K562 (cell line): ENCODE measurements at regions not wholly inside any gene's neighbourhood (a gene's known extent, or its start where the extent isn't known, plus 50 kb on each side); places are given as distances from the start of the nearest gene placed in this dataset.

Source experiments
- ATAC-seq: fragments of 200-7000 bp; cut with Tn5 transposase; 3 replicates; pipeline ENCODE4 v1.9.1; 2020; ENCODE audit warnings: moderate library complexity
- BruUV-seq: library from RNA; stranded (reverse); fragments of 400-500 nt; replicated peaks from 2 replicates; lab custom pipeline; 2021; lab: Mats Ljungman, UMichigan
- CTCF ChIA-PET: fragments of 300-600 bp; formaldehyde crosslinking; extraction: SDS; loops from one replicate; lab custom pipeline; 2021; ENCODE audit warnings: low intra/inter-chr PET ratio; lab: Yijun Ruan, JAX
- POLR2A ChIA-PET: fragments of 300-600, 350-650 bp; sonication (Branson Sonifier 250); formaldehyde crosslinking; extraction: SDS; loops from one replicate; lab custom pipeline; 2021; ENCODE audit warnings: antibody characterized with exemption, inconsistent platforms; lab: Yijun Ruan, JAX
- DNase-seq, 4 experiments: peaks; one replicate each; pipeline versions ENCODE4 v3.0.0 to v3.0.0-alpha.2; 2011 to 2018; ENCODE audit warnings: low spot score in 3 of 4, mixed read lengths in 3 of 4; ENCODE audit errors: extremely low read depth in 1 of 4
- FAIRE-seq: peaks from 2 replicates; lab custom pipeline; 2011; peaks lifted over from hg19 to GRCh38; lab: Jason Lieb, UNC
- H2AFZ ChIP-seq: 2 replicates; pipeline ENCODE4 v1.6.0; 2011; ENCODE audit warnings: low read depth, low read length, control low read depth, inconsistent platforms
- H3K27ac ChIP-seq: fragments of 200-600 bp; 3 replicates; pipeline ENCODE4 v1.8.0; 2011; ENCODE audit warnings: low read depth, mild to moderate bottlenecking, control low read depth, inconsistent platforms, low read length, moderate library complexity, mixed read lengths; ENCODE audit errors: extremely low read depth
- H3K27me3 ChIP-seq, 2 experiments: fragments of 300-600 bp in 1 of 2; 2 replicates in 1 of 2; 3 replicates in 1 of 2; pipeline versions ENCODE4 v1.6.0 to v1.8.0; 2011; ENCODE audit warnings: inconsistent platforms in 2 of 2, low read length in 2 of 2, mild to moderate bottlenecking in 1 of 2, mixed read lengths in 1 of 2, moderate library complexity in 1 of 2; ENCODE audit not compliant: control insufficient read depth in 2 of 2, insufficient read depth in 2 of 2
- H3K36me3 ChIP-seq: fragments of 300-600 bp; 3 replicates; pipeline ENCODE4 v1.8.0; 2011; ENCODE audit warnings: mild to moderate bottlenecking, low read length, inconsistent platforms; ENCODE audit not compliant: control insufficient read depth, insufficient read depth
- H3K4me1 ChIP-seq, 2 experiments: fragments of 200-600 bp in 1 of 2; replicated peaks in 1 of 2; 2 replicates in 1 of 2; 3 replicates in 1 of 2; pipeline versions ENCODE4 v1.5.1 to v1.8.0; 2011; ENCODE audit warnings: inconsistent platforms in 2 of 2, low read length in 2 of 2, mild to moderate bottlenecking in 1 of 2, mixed read lengths in 1 of 2, moderate library complexity in 1 of 2; ENCODE audit not compliant: control insufficient read depth in 2 of 2, insufficient read depth in 2 of 2
- H3K4me2 ChIP-seq: 2 replicates; pipeline ENCODE4 v1.6.1; 2011; ENCODE audit warnings: low read length, control low read depth, inconsistent platforms, mixed read lengths; ENCODE audit not compliant: insufficient read depth
- H3K4me3 ChIP-seq: fragments of 200-600 bp; sonication (generic), shearing (Covaris generic); 2 replicates; pipeline ENCODE4 v1.5.1; 2016; ENCODE audit warnings: control low read depth, inconsistent platforms
- H3K79me2 ChIP-seq: fragments of 200-600 bp; 3 replicates; pipeline ENCODE4 v1.8.0; 2011; ENCODE audit warnings: low read length, inconsistent platforms; ENCODE audit not compliant: control insufficient read depth, insufficient read depth
- H3K9ac ChIP-seq, 2 experiments: 2 replicates each; pipeline versions ENCODE4 v1.6.0 to v1.6.1; 2011; ENCODE audit warnings: low read depth in 2 of 2, low read length in 2 of 2, control low read depth in 1 of 2, inconsistent platforms in 1 of 2, mild to moderate bottlenecking in 1 of 2, mixed read lengths in 1 of 2; ENCODE audit not compliant: insufficient read depth in 1 of 2
- H3K9me1 ChIP-seq: one replicate; pipeline ENCODE4 v1.6.0; 2011; ENCODE audit warnings: inconsistent platforms, mild to moderate bottlenecking, low read length, moderate library complexity; ENCODE audit not compliant: control insufficient read depth, insufficient read depth
- H3K9me3 ChIP-seq: replicated peaks from 2 replicates; pipeline ENCODE4 v1.5.1; 2011; ENCODE audit warnings: low read depth, low read length, inconsistent platforms; ENCODE audit not compliant: control insufficient read depth, insufficient read depth
- H4K20me1 ChIP-seq: replicated peaks from 2 replicates; pipeline ENCODE4 v1.6.1; 2011; ENCODE audit warnings: low read length, inconsistent platforms, mixed read lengths; ENCODE audit not compliant: control insufficient read depth, insufficient read depth
- ARID2 ChIP-seq: fragments of 450-650 bp; IDR thresholded peaks from 2 replicates; pipeline ENCODE4 v1.6.1; 2017; ENCODE audit warnings: antibody characterized with exemption, mild to moderate bottlenecking
- CHD4 ChIP-seq: fragments of 200-600 bp; sonication (generic); IDR thresholded peaks from 3 replicates; pipeline ENCODE4 v1.6.1; 2012; ENCODE audit warnings: low read depth, mild to moderate bottlenecking, mixed read lengths, low read length, inconsistent platforms; ENCODE audit not compliant: insufficient read depth, insufficient replicate concordance, poor library complexity, severe bottlenecking
- FOXA3 ChIP-seq, 2 experiments: fragments of 450-650 bp in 1 of 2; sonication (generic) in 1 of 2; formaldehyde crosslinking; IDR thresholded peaks in 1 of 2; conservative IDR thresholded peaks in 1 of 2; 2 replicates each; pipeline versions ENCODE4 v1.4.0 to v1.8.0; 2020 to 2022; ENCODE audit warnings: mild to moderate bottlenecking in 2 of 2, missing genetic modification reagents in 1 of 2
- HOMEZ ChIP-seq: fragments of 250-450 bp; sonication (Bioruptor Pico); IDR thresholded peaks from 2 replicates; pipeline ENCODE4 v1.4.0; 2020; ENCODE audit warnings: mild to moderate bottlenecking, moderate library complexity
- NCOA6 ChIP-seq: fragments of 450-650 bp; IDR thresholded peaks from 2 replicates; pipeline ENCODE4 v1.6.1; 2017; ENCODE audit warnings: mild to moderate bottlenecking
- RBM15 ChIP-seq: fragments of 200-400 bp; formaldehyde crosslinking; IDR thresholded peaks from 2 replicates; pipeline ENCODE4 v1.6.1; 2018; ENCODE audit warnings: mild to moderate bottlenecking, low read length, moderate library complexity; ENCODE audit not compliant: insufficient read depth
- SP2 ChIP-seq: IDR thresholded peaks from 2 replicates; pipeline ENCODE4 v1.6.1; 2011; ENCODE audit warnings: mild to moderate bottlenecking, low read depth, low read length, moderate library complexity; ENCODE audit not compliant: poor library complexity, severe bottlenecking; ENCODE audit errors: extremely low read depth
- TCF3 ChIP-seq: sonication (generic); formaldehyde crosslinking; IDR thresholded peaks from 2 replicates; pipeline ENCODE4 v1.4.0; 2020; ENCODE audit warnings: mild to moderate bottlenecking, missing genetic modification reagents
- ZNF445 ChIP-seq: fragments of 250-450 bp; sonication (Bioruptor Pico); IDR thresholded peaks from 2 replicates; pipeline ENCODE4 v1.4.0; 2020; ENCODE audit warnings: low read depth, mild to moderate bottlenecking, moderate library complexity
- ZSCAN32 ChIP-seq: fragments of 450-650 bp; formaldehyde crosslinking; IDR thresholded peaks from 2 replicates; pipeline ENCODE4 v1.4.0; 2020; ENCODE audit warnings: mild to moderate bottlenecking, moderate library complexity
- WGBS: fragments of 100-300 bp; shearing (Covaris generic); methylation state at CpG from one replicate; pipeline ENCODE4 v1.1.6; 2016; ENCODE audit warnings: low coverage, mixed read lengths; ENCODE audit not compliant: insufficient coverage; ENCODE audit errors: missing lambda C conversion rate; 5-methylcytosine and 5-hydroxymethylcytosine counted together
- in situ Hi-C: fragments of 300-500 bp; cut with MboI; formaldehyde crosslinking; loops from 4 replicates; pipeline ENCODE4 v1.15.0; 2018; ENCODE audit warnings: inconsistent platforms, mixed read lengths
- intact Hi-C: fragments of 100-400 bp; cut with micrococcal nuclease; formaldehyde crosslinking; loops from 2 replicates; pipeline ENCODE4 v1.14.2; 2022
- TF ChIP-seq, protein P1 (sequence below): fragments of 450-650 bp; IDR thresholded peaks from 2 replicates; pipeline ENCODE4 v1.6.1; 2016; ENCODE audit warnings: antibody characterized with exemption
- TF ChIP-seq, protein P2 (sequence below): fragments of 250-450 bp; sonication (Bioruptor Pico); IDR thresholded peaks from 2 replicates; pipeline ENCODE4 v1.4.0; 2020; ENCODE audit warnings: mild to moderate bottlenecking

- in situ Hi-C loops, result no loop called here
- no peaks in the 10 kb centered on the region for H3K36me3 ChIP-seq
- CTCF ChIA-PET, result no interaction called here
- peaks cover 3% of the 10 kb centered on the region for H3K9me1 ChIP-seq
- H3K27me3 ChIP-seq, result peaks cover 0 to 18% of the 10 kb centered on the region in 2 experiments; a peak in 2 of 5 replicates
- no peaks in the 10 kb centered on the region for H3K9me3 ChIP-seq
- H2AFZ ChIP-seq, result no peak overlapping the region
- no peak overlapping the region for H3K4me2 ChIP-seq
- H3K4me1 ChIP-seq, result no peaks in the 10 kb centered on the region; a peak in 1 of 5 replicates
- H3K79me2 ChIP-seq, result no peaks in the 10 kb centered on the region
- no peak overlapping the region for H3K27ac ChIP-seq
- 4% methylated on average over 8 of the region's 9 CpGs for WGBS
- POLR2A ChIA-PET, result no interaction called here
- DNase-seq (no peak), ATAC-seq (no peak), FAIRE-seq (no peak)
- TF ChIP-seq FOXA3 (CRISPR knock-in tag; conservative IDR thresholded peaks at IDR 0.05 in 1 of 2, IDR thresholded peaks at IDR 0.05 in 1 of 2) (no peak), TCF3 (no peak)
- TF ChIP-seq, protein P1, sequence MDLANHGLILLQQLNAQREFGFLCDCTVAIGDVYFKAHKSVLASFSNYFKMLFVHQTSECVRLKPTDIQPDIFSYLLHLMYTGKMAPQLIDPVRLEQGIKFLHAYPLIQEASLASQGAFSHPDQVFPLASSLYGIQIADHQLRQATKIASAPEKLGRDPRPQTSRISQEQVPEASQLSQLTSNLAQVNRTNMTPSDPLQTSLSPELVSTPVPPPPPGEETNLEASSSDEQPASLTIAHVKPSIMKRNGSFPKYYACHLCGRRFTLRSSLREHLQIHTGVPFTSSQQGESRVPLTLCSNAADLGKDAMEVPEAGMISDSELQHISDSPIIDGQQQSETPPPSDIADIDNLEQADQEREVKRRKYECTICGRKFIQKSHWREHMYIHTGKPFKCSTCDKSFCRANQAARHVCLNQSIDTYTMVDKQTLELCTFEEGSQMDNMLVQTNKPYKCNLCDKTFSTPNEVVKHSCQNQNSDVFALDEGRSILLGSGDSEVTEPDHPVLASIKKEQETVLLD, result no peak
- no peak overlapping the region for H3K4me3 ChIP-seq
- no peaks in the 10 kb centered on the region for H4K20me1 ChIP-seq
- intact Hi-C loops, result no loop called here
- no peak overlapping the region for H3K9ac ChIP-seq
- no TSS peak for BruUV-seq
Observed at GRCh38 chr11:116567721-116568242, 205.0 kb downstream of the BUD13 start.

DNA sequence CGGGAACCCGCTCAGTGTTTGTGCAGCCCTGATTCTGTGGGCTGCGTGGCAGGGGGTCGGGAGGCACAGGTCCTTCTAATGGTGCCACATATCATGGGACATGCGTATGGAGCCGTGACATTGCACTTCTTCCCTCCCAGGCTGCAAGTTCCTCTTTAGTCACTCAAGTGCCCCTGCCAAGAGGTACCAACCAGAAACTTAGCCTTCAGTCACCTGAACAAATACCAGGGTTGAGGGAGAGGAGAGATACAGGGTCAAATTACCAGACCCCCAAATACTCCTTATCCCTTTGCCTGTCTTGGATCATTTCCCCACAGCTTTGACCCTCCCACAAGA, 209.1 kb downstream of the BUD13 start:
- DNase-seq (no peak), FAIRE-seq (no peak), ATAC-seq (no peak)
- Histone ChIP-seq H3K27me3 (peaks cover 0 to 22% of the 10 kb centered on the region in 2 experiments; a peak in 2 of 5 replicates), H3K9me1 (no peaks in the 10 kb centered on the region), H4K20me1 (peaks cover 5% of the 10 kb centered on the region; the same call in 1 of the 2 replicates), H3K4me1 (no peaks in the 10 kb centered on the region), H3K9me3 (no peaks in the 10 kb centered on the region), H3K4me3 (no peak overlapping the region), H2AFZ (no peak overlapping the region), H3K4me2 (no peak overlapping the region), H3K36me3 (no peaks in the 10 kb centered on the region), H3K27ac (no peak overlapping the region), H3K9ac (no peak overlapping the region), H3K79me2 (no peaks in the 10 kb centered on the region)
- ChIA-PET CTCF (no interaction called here), POLR2A (no interaction called here)
- in situ Hi-C loops (no loop called here), intact Hi-C loops (no loop called here)
- BruUV-seq, result no TSS peak
- 2% methylated on average over 6 of the region's 6 CpGs for WGBS
- TF ChIP-seq ZNF445, result no peak
- no peak for TF ChIP-seq HOMEZ (CRISPR knock-in tag)
- TF ChIP-seq ZSCAN32, result no peak
- no peak for TF ChIP-seq NCOA6
- no peak for TF ChIP-seq ARID2
- TF ChIP-seq, protein P2, sequence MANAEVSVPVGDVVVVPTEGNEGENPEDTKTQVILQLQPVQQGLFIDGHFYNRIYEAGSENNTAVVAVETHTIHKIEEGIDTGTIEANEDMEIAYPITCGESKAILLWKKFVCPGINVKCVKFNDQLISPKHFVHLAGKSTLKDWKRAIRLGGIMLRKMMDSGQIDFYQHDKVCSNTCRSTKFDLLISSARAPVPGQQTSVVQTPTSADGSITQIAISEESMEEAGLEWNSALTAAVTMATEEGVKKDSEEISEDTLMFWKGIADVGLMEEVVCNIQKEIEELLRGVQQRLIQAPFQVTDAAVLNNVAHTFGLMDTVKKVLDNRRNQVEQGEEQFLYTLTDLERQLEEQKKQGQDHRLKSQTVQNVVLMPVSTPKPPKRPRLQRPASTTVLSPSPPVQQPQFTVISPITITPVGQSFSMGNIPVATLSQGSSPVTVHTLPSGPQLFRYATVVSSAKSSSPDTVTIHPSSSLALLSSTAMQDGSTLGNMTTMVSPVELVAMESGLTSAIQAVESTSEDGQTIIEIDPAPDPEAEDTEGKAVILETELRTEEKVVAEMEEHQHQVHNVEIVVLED (CRISPR knock-in tag), result no peak
- no peak for TF ChIP-seq CHD4
- no peak for TF ChIP-seq RBM15
- no peak for TF ChIP-seq SP2
